Liver (tissue), 3 donors: ENCODE measurements at regions not wholly inside any gene's neighbourhood (a gene's known extent, or its start where the extent isn't known, plus 50 kb on each side); places are given as distances from the start of the nearest gene placed in this dataset.

Experiments used
- ATF3 ChIP-seq: IDR thresholded peaks from 2 replicates; pipeline ENCODE4 v1.6.1; 2016; ENCODE audit warnings: antibody characterized with exemption
- CTCF ChIP-seq: fragments of 150-350 bp; IDR thresholded peaks from 2 replicates; pipeline ENCODE4 v1.5.1; 2017; ENCODE audit warnings: improper control_type of control experiment, low read depth, low read length; ENCODE audit not compliant: missing input control
- EGR1 ChIP-seq, 2 donors: IDR thresholded peaks; 2 replicates each; pipeline ENCODE4 v1.6.1; 2016 to 2018; ENCODE audit warnings: antibody characterized with exemption in 2 of 2, low read depth in 2 of 2
- FOXA1 ChIP-seq: IDR thresholded peaks from 2 replicates; pipeline ENCODE4 v1.6.1; 2016; ENCODE audit warnings: antibody characterized with exemption
- GABPA ChIP-seq, 2 donors: IDR thresholded peaks in 1 of 2; conservative IDR thresholded peaks in 1 of 2; 2 replicates each; pipeline ENCODE4 v1.6.1; 2016; ENCODE audit warnings: antibody characterized with exemption in 2 of 2, mild to moderate bottlenecking in 1 of 2, moderate library complexity in 1 of 2
- JUND ChIP-seq, 2 donors: IDR thresholded peaks; 2 replicates each; pipeline ENCODE4 v1.6.1; 2016; ENCODE audit warnings: antibody characterized with exemption in 2 of 2
- MAX ChIP-seq: IDR thresholded peaks from 2 replicates; pipeline ENCODE4 v1.6.1; 2016; ENCODE audit warnings: antibody characterized with exemption
- NR2F2 ChIP-seq: IDR thresholded peaks from 2 replicates; pipeline ENCODE4 v1.6.1; 2016; ENCODE audit warnings: antibody characterized with exemption
- RAD21 ChIP-seq, 2 donors: IDR thresholded peaks; 2 replicates each; pipeline ENCODE4 v1.6.1; 2016; ENCODE audit warnings: antibody characterized with exemption in 2 of 2, mild to moderate bottlenecking in 2 of 2
- REST ChIP-seq: IDR thresholded peaks from 2 replicates; pipeline ENCODE4 v1.6.1; 2016; ENCODE audit warnings: antibody characterized with exemption, mild to moderate bottlenecking
- RXRA ChIP-seq, 2 donors: IDR thresholded peaks; 2 replicates each; pipeline ENCODE4 v1.6.1; 2017 to 2018; ENCODE audit warnings: antibody characterized with exemption in 2 of 2, mild to moderate bottlenecking in 1 of 2
- TAF1 ChIP-seq: conservative IDR thresholded peaks from 2 replicates; pipeline ENCODE4 v1.6.1; 2016; ENCODE audit warnings: antibody characterized with exemption, mild to moderate bottlenecking
- YY1 ChIP-seq: IDR thresholded peaks from 2 replicates; pipeline ENCODE4 v1.6.1; 2016; ENCODE audit warnings: antibody characterized with exemption, mild to moderate bottlenecking
- ZBTB33 ChIP-seq: IDR thresholded peaks from 2 replicates; pipeline ENCODE4 v1.6.1; 2016; ENCODE audit warnings: antibody characterized with exemption
- donor health status: healthy.
- donor health status: healthy.

- no peak for TF ChIP-seq CTCF
- TF ChIP-seq GABPA (IDR thresholded peaks at IDR 0.05 in 1 of 2, conservative IDR thresholded peaks at IDR 0.05 in 1 of 2) = no peak
- TF ChIP-seq REST = no peak
- no peak for TF ChIP-seq RAD21 (IDR thresholded peaks at IDR 0.05)
- TF ChIP-seq JUND (IDR thresholded peaks at IDR 0.05) = no peak
- no peak for TF ChIP-seq YY1
- TF ChIP-seq MAX = no peak
- TF ChIP-seq ZBTB33 = no peak
- TF ChIP-seq TAF1 = no peak
- no peak for TF ChIP-seq ATF3
- TF ChIP-seq FOXA1 = no peak
- TF ChIP-seq EGR1 (IDR thresholded peaks at IDR 0.05; ENCODE audit: low read depth in 2 of 2) = no peak
- no peak for TF ChIP-seq NR2F2
- no peak for TF ChIP-seq RXRA (IDR thresholded peaks at IDR 0.05)
These were observed 288.1 kb upstream of the B3GAT1 start for GRCh38 chr11:134700101-134700640.
